ENCODE measurements at regions not wholly inside any gene's neighbourhood (a gene's known extent, or its start where the extent isn't known, plus 50 kb on each side); places are given as distances from the start of the nearest gene placed in this dataset.

- TF ChIP-seq, protein P1, sequence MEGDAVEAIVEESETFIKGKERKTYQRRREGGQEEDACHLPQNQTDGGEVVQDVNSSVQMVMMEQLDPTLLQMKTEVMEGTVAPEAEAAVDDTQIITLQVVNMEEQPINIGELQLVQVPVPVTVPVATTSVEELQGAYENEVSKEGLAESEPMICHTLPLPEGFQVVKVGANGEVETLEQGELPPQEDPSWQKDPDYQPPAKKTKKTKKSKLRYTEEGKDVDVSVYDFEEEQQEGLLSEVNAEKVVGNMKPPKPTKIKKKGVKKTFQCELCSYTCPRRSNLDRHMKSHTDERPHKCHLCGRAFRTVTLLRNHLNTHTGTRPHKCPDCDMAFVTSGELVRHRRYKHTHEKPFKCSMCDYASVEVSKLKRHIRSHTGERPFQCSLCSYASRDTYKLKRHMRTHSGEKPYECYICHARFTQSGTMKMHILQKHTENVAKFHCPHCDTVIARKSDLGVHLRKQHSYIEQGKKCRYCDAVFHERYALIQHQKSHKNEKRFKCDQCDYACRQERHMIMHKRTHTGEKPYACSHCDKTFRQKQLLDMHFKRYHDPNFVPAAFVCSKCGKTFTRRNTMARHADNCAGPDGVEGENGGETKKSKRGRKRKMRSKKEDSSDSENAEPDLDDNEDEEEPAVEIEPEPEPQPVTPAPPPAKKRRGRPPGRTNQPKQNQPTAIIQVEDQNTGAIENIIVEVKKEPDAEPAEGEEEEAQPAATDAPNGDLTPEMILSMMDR (IDR thresholded peaks at IDR 0.05), result no peak
- TF ChIP-seq POLR2A (IDR thresholded peaks at IDR 0.05), result no peak
These were observed 87.6 kb upstream of the TLE3 start for GRCh38 chr15:70185251-70185711.

Data from stomach (tissue), 4 donors.